ENCODE measurements at regions not wholly inside any gene's neighbourhood (a gene's known extent, or its start where the extent isn't known, plus 50 kb on each side); places are given as distances from the start of the nearest gene placed in this dataset.

- peaks cover 5% of the 10 kb centered on the region for H3K4me1 ChIP-seq (ENCODE audit: control insufficient read depth, insufficient read depth, low read length, poor library complexity, severe bottlenecking)
- H3K4me1 Mint-ChIP-seq = peaks cover 6 to 9% (median 8%) of the 10 kb centered on the region in 4 donors
- H3K4me3 Mint-ChIP-seq = no peak overlapping the region
- no peaks in the 10 kb centered on the region for H3K27me3 Mint-ChIP-seq
- ATAC-seq (ENCODE audit: low read depth in 2 of 2) (no peak), DNase-seq (no peak)
- no peaks in the 10 kb centered on the region for H3K36me3 Mint-ChIP-seq
- H3K9me3 ChIP-seq (ENCODE audit: control insufficient read depth in 2 of 2, low read length in 2 of 2) = no peaks in the 10 kb centered on the region
- H3K36me3 ChIP-seq (ENCODE audit: control insufficient read depth, insufficient read depth, low read length) = no peaks in the 10 kb centered on the region
- no peaks in the 10 kb centered on the region for H3K27me3 ChIP-seq (ENCODE audit: control insufficient read depth, insufficient read depth, low read length)
- H3K27ac Mint-ChIP-seq = no peak overlapping the region
- no peak overlapping the region for H3K27ac ChIP-seq (ENCODE audit: insufficient read depth, low read length, poor library complexity, severe bottlenecking)
- H3K4me3 ChIP-seq (ENCODE audit: low read depth, low read length) = no peak overlapping the region
- peaks cover 0 to 3% (median 0%) of the 10 kb centered on the region in 7 donors for H3K9me3 Mint-ChIP-seq
Measured at GRCh38 chr2:212773808-212774339, 235.3 kb upstream of the ERBB4 start.

GRCh38 chr2:212770240-212770639 is 231.6 kb upstream of the ERBB4 start:
- no peak for ATAC-seq (ENCODE audit: low read depth in 2 of 2)
- no peaks in the 10 kb centered on the region for H3K4me1 ChIP-seq (ENCODE audit: control insufficient read depth, insufficient read depth, low read length, poor library complexity, severe bottlenecking)
- H3K27me3 ChIP-seq (ENCODE audit: control insufficient read depth, insufficient read depth, low read length) = no peaks in the 10 kb centered on the region
- DNase-seq = no peak
- Mint-ChIP-seq H3K9me3 (peaks cover 0 to 3% (median 0%) of the 10 kb centered on the region in 7 donors), H3K4me1 (no peaks in the 10 kb centered on the region), H3K4me3 (no peak overlapping the region), H3K27ac (peak overlapping the region in 1 of 3 donors; percentile 57), H3K27me3 (no peaks in the 10 kb centered on the region), H3K36me3 (no peaks in the 10 kb centered on the region)
- no peak overlapping the region for H3K4me3 ChIP-seq (ENCODE audit: low read depth, low read length)
- no peaks in the 10 kb centered on the region for H3K36me3 ChIP-seq (ENCODE audit: control insufficient read depth, insufficient read depth, low read length)
- H3K9me3 ChIP-seq (ENCODE audit: control insufficient read depth in 2 of 2, low read length in 2 of 2) = no peaks in the 10 kb centered on the region
- no peak overlapping the region for H3K27ac ChIP-seq (ENCODE audit: insufficient read depth, low read length, poor library complexity, severe bottlenecking)

DNA sequence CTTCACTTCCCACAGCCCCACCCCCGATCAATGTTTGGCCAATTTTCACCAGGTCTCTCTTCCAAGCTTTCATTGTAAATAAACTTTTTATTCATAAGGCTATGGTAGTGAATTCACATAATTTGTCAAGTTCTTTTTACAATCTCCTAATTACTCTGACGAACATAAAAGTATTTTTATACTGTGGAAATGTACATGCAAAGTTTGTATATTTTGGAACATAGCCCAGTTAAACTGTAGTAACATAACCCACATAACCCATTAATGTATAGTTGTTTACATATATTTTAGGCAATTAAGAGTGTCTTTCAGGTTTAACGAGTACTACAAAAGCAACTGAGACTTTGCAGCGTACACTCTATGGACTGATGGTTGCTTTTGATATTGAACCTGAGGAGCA is 228.3 kb upstream of the ERBB4 start:
- Mint-ChIP-seq H3K27ac (no peak overlapping the region), H3K27me3 (no peaks in the 10 kb centered on the region), H3K36me3 (no peaks in the 10 kb centered on the region), H3K9me3 (peaks cover 0 to 2% (median 0%) of the 10 kb centered on the region in 7 donors), H3K4me1 (peaks cover 0 to 6% (median 4%) of the 10 kb centered on the region in 4 donors), H3K4me3 (no peak overlapping the region)
- H3K9me3 ChIP-seq (ENCODE audit: control insufficient read depth in 2 of 2, low read length in 2 of 2) = no peaks in the 10 kb centered on the region
- H3K4me1 ChIP-seq (ENCODE audit: control insufficient read depth, insufficient read depth, low read length, poor library complexity, severe bottlenecking) = no peaks in the 10 kb centered on the region
- H3K27me3 ChIP-seq (ENCODE audit: control insufficient read depth, insufficient read depth, low read length) = no peaks in the 10 kb centered on the region
- no peaks in the 10 kb centered on the region for H3K36me3 ChIP-seq (ENCODE audit: control insufficient read depth, insufficient read depth, low read length)
- no peak overlapping the region for H3K4me3 ChIP-seq (ENCODE audit: low read depth, low read length)
- H3K27ac ChIP-seq (ENCODE audit: insufficient read depth, low read length, poor library complexity, severe bottlenecking) = no peak overlapping the region
- no peak for ATAC-seq (ENCODE audit: low read depth in 2 of 2)
- no peak for DNase-seq

GRCh38 chr2:212752730-212753351 is 214.2 kb upstream of the ERBB4 start:
- DNase-seq = no peak
- Histone ChIP-seq H3K9me3 (ENCODE audit: control insufficient read depth in 2 of 2, low read length in 2 of 2) (no peaks in the 10 kb centered on the region), H3K27ac (ENCODE audit: insufficient read depth, low read length, poor library complexity, severe bottlenecking) (no peak overlapping the region), H3K4me3 (ENCODE audit: low read depth, low read length) (no peak overlapping the region), H3K4me1 (ENCODE audit: control insufficient read depth, insufficient read depth, low read length, poor library complexity, severe bottlenecking) (no peaks in the 10 kb centered on the region), H3K36me3 (ENCODE audit: control insufficient read depth, insufficient read depth, low read length) (no peaks in the 10 kb centered on the region), H3K27me3 (ENCODE audit: control insufficient read depth, insufficient read depth, low read length) (no peaks in the 10 kb centered on the region)
- Mint-ChIP-seq H3K27ac (no peak overlapping the region), H3K4me1 (no peaks in the 10 kb centered on the region), H3K36me3 (peaks cover 27% of the 10 kb centered on the region), H3K4me3 (no peak overlapping the region), H3K27me3 (no peaks in the 10 kb centered on the region), H3K9me3 (peaks cover 0 to 35% (median 12%) of the 10 kb centered on the region in 7 donors)
- no peak for ATAC-seq (ENCODE audit: low read depth in 2 of 2)

DNA sequence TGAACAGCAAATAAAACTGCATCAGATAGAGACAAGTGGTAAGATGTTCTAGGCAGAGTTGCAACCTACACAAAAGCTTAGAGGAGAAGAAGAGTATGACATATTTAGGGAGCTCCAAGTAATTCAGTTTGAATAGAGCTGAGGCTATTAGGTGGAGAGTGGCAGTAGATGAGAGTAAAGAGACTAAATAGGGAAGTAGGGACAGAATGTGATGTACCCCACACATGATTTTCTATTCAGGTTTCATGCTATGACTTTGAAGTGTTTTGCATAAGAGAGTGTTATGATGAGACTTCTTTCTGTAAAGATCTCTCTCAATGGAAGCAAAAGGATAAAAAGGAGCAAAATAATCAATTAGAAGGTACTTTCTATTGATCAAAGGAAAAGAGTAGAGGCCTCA is 206.8 kb upstream of the ERBB4 start:
- Mint-ChIP-seq H3K4me3 (no peak overlapping the region), H3K27ac (no peak overlapping the region), H3K9me3 (peaks cover 0 to 5% (median 1%) of the 10 kb centered on the region in 7 donors), H3K27me3 (no peaks in the 10 kb centered on the region), H3K36me3 (peaks cover 3% of the 10 kb centered on the region), H3K4me1 (no peaks in the 10 kb centered on the region)
- ATAC-seq (ENCODE audit: low read depth in 2 of 2) (no peak), DNase-seq (no peak)
- H3K36me3 ChIP-seq (ENCODE audit: control insufficient read depth, insufficient read depth, low read length) = no peaks in the 10 kb centered on the region
- H3K9me3 ChIP-seq (ENCODE audit: control insufficient read depth in 2 of 2, low read length in 2 of 2) = no peaks in the 10 kb centered on the region
- H3K4me1 ChIP-seq (ENCODE audit: control insufficient read depth, insufficient read depth, low read length, poor library complexity, severe bottlenecking) = no peaks in the 10 kb centered on the region
- H3K27ac ChIP-seq (ENCODE audit: insufficient read depth, low read length, poor library complexity, severe bottlenecking) = no peak overlapping the region
- no peak overlapping the region for H3K4me3 ChIP-seq (ENCODE audit: low read depth, low read length)
- H3K27me3 ChIP-seq (ENCODE audit: control insufficient read depth, insufficient read depth, low read length) = no peaks in the 10 kb centered on the region

DNA sequence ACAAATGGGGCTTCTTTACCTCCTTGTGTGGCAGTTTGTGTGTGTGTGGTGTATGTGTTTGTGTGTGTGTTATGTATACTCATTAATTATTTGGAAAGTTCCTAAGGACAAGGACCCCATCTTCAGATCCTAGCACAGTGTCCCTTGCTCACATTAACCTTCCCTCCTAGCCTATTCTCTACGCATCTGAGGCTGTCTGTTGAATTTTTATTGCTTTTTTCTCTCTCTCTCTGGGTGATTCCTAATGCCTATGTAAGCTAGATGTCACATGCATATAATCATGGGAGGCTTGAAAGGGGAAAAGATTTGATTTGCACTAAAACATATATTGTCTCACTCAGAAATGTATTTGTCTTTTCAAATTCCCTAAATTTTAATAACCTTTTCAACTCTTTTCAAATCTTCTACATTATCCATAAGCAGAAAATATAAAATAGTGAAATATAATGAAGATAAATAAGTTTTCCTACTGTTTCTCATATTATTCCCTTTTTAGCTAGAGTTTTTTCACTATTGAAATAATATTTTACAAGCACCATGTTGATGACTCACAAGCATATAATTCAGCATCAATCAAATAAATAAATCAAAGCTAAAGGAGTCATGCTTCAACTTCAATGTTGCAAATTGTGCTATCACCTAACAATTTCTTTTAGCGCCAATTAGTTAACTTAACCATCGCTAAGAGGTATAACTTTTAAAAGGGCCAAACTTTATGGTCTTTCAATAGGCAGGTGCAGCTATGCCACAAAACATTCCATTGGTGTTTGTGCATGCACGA is 199.0 kb upstream of the ERBB4 start:
- Histone ChIP-seq H3K4me1 (ENCODE audit: control insufficient read depth, insufficient read depth, low read length, poor library complexity, severe bottlenecking) (no peaks in the 10 kb centered on the region), H3K27ac (ENCODE audit: insufficient read depth, low read length, poor library complexity, severe bottlenecking) (no peak overlapping the region), H3K4me3 (ENCODE audit: low read depth, low read length) (no peak overlapping the region), H3K9me3 (ENCODE audit: control insufficient read depth in 2 of 2, low read length in 2 of 2) (no peaks in the 10 kb centered on the region), H3K36me3 (ENCODE audit: control insufficient read depth, insufficient read depth, low read length) (no peaks in the 10 kb centered on the region), H3K27me3 (ENCODE audit: control insufficient read depth, insufficient read depth, low read length) (no peaks in the 10 kb centered on the region)
- Mint-ChIP-seq H3K4me1 (no peaks in the 10 kb centered on the region), H3K36me3 (no peaks in the 10 kb centered on the region), H3K4me3 (no peak overlapping the region), H3K27ac (no peak overlapping the region), H3K9me3 (peaks cover 0 to 1% (median 0%) of the 10 kb centered on the region in 7 donors), H3K27me3 (no peaks in the 10 kb centered on the region)
- DNase-seq (no peak), ATAC-seq (ENCODE audit: low read depth in 2 of 2) (no peak)

- Histone ChIP-seq H3K36me3 (ENCODE audit: control insufficient read depth, insufficient read depth, low read length) (no peaks in the 10 kb centered on the region), H3K4me3 (ENCODE audit: low read depth, low read length) (no peak overlapping the region), H3K9me3 (ENCODE audit: control insufficient read depth in 2 of 2, low read length in 2 of 2) (no peaks in the 10 kb centered on the region), H3K4me1 (ENCODE audit: control insufficient read depth, insufficient read depth, low read length, poor library complexity, severe bottlenecking) (no peaks in the 10 kb centered on the region), H3K27ac (ENCODE audit: insufficient read depth, low read length, poor library complexity, severe bottlenecking) (no peak overlapping the region), H3K27me3 (ENCODE audit: control insufficient read depth, insufficient read depth, low read length) (no peaks in the 10 kb centered on the region)
- Mint-ChIP-seq H3K27ac (no peak overlapping the region), H3K4me1 (peaks cover 0 to 1% (median under 1%) of the 10 kb centered on the region in 4 donors), H3K27me3 (no peaks in the 10 kb centered on the region), H3K4me3 (no peak overlapping the region), H3K9me3 (peaks cover 0 to 1% (median 0%) of the 10 kb centered on the region in 7 donors), H3K36me3 (no peaks in the 10 kb centered on the region)
- ATAC-seq (ENCODE audit: low read depth in 2 of 2) (no peak), DNase-seq (no peak)
Measured at GRCh38 chr2:212736385-212736726, 197.8 kb upstream of the ERBB4 start.

Data from CD4-positive, CD25-positive, alpha-beta regulatory T cell (primary cell).